CD14-positive monocyte (primary cell): ENCODE measurements at regions not wholly inside any gene's neighbourhood (a gene's known extent, or its start where the extent isn't known, plus 50 kb on each side); places are given as distances from the start of the nearest gene placed in this dataset.

ENCODE experiments used
- DNase-seq, 3 donors: peaks; one replicate each; pipeline ENCODE4 v3.0.0-alpha.2; 2011 to 2022
- H2AFZ ChIP-seq: 2 replicates; pipeline ENCODE4 v1.6.0; 2012; ENCODE audit warnings: mild to moderate bottlenecking, low read depth, low read length, inconsistent platforms; ENCODE audit not compliant: insufficient read depth, poor library complexity, severe bottlenecking
- H3K27ac ChIP-seq, 2 donors: 1 replicate in 1 of 2; 2 replicates in 1 of 2; pipeline ENCODE4 v1.5.1; 2012 to 2013; ENCODE audit warnings: low read length in 2 of 2, control low read depth in 1 of 2, inconsistent platforms in 1 of 2, low read depth in 1 of 2, mild to moderate bottlenecking in 1 of 2
- H3K27me3 ChIP-seq, 2 donors: one replicate each; pipeline versions ENCODE4 v1.6.0 to v1.6.1; 2011 to 2013; ENCODE audit warnings: low read length in 2 of 2; ENCODE audit not compliant: control insufficient read depth in 2 of 2, insufficient read depth in 2 of 2
- H3K36me3 ChIP-seq, 2 donors: replicated peaks in 1 of 2; 1 replicate in 1 of 2; 2 replicates in 1 of 2; pipeline versions ENCODE4 v1.5.1 to v1.6.1; 2012 to 2013; ENCODE audit warnings: low read length in 2 of 2, control low read depth in 1 of 2, inconsistent platforms in 1 of 2, mild to moderate bottlenecking in 1 of 2; ENCODE audit not compliant: insufficient read depth in 2 of 2, control insufficient read depth in 1 of 2
- H3K4me1 ChIP-seq, 2 donors: 1 replicate in 1 of 2; 2 replicates in 1 of 2; pipeline versions ENCODE4 v1.5.1 to v1.6.1; 2012 to 2013; ENCODE audit warnings: low read length in 2 of 2, control low read depth in 1 of 2, inconsistent platforms in 1 of 2, mild to moderate bottlenecking in 1 of 2, moderate library complexity in 1 of 2; ENCODE audit not compliant: insufficient read depth in 2 of 2, control insufficient read depth in 1 of 2
- H3K4me2 ChIP-seq: replicated peaks from 2 replicates; pipeline ENCODE3; 2012; ENCODE audit warnings: low read length, moderate library complexity, mild to moderate bottlenecking; ENCODE audit not compliant: poor library complexity, severe bottlenecking; ENCODE audit errors: extremely low read depth
- H3K4me3 ChIP-seq, 3 experiments: fragments of 200-600 bp in 1 of 3; sonication (generic) in 1 of 3; replicated peaks in 1 of 3; 1 replicate in 2 of 3; 2 replicates in 1 of 3; pipeline ENCODE4 v1.5.1; 2011 to 2013; ENCODE audit warnings: low read length in 3 of 3, mild to moderate bottlenecking in 3 of 3, control low read depth in 2 of 3, low read depth in 2 of 3, inconsistent platforms in 1 of 3, moderate library complexity in 1 of 3
- H3K79me2 ChIP-seq: 2 replicates; pipeline ENCODE4 v1.6.0; 2012; ENCODE audit warnings: mild to moderate bottlenecking, control low read depth, inconsistent platforms, low read length, moderate library complexity; ENCODE audit not compliant: insufficient read depth
- H3K9ac ChIP-seq: 2 replicates; pipeline ENCODE4 v1.6.0; 2017; ENCODE audit warnings: low read length, mild to moderate bottlenecking; ENCODE audit not compliant: insufficient read depth, poor library complexity, severe bottlenecking
- H3K9me3 ChIP-seq, 2 donors: replicated peaks in 1 of 2; 1 replicate in 1 of 2; 2 replicates in 1 of 2; pipeline versions ENCODE4 v1.5.1 to v1.6.1; 2012 to 2013; ENCODE audit warnings: low read length in 2 of 2, control low read depth in 1 of 2; ENCODE audit not compliant: control insufficient read depth in 1 of 2, insufficient read depth in 1 of 2
- H4K20me1 ChIP-seq: 2 replicates; pipeline ENCODE4 v1.6.0; 2012; ENCODE audit warnings: mild to moderate bottlenecking, low read length, control low read depth, moderate library complexity; ENCODE audit not compliant: insufficient read depth
- H3K27ac Mint-ChIP-seq, 7 donors: one replicate each; pipeline ENCODE4 v1.8.0; 2020; ENCODE audit warnings: mild to moderate bottlenecking in 7 of 7, mixed read lengths in 7 of 7, moderate library complexity in 6 of 7, inconsistent platforms in 2 of 7
- H3K27me3 Mint-ChIP-seq, 3 donors: one replicate each; pipeline ENCODE4 v1.8.0; 2021 to 2022; ENCODE audit warnings: low read depth in 3 of 3, mild to moderate bottlenecking in 3 of 3, mixed read lengths in 3 of 3, moderate library complexity in 3 of 3, inconsistent platforms in 1 of 3
- H3K36me3 Mint-ChIP-seq, 2 donors: one replicate each; pipeline ENCODE4 v1.8.0; 2020; ENCODE audit warnings: mixed read lengths in 2 of 2, inconsistent platforms in 1 of 2, mild to moderate bottlenecking in 1 of 2
- H3K4me1 Mint-ChIP-seq: one replicate; pipeline ENCODE4 v1.8.0; 2020; ENCODE audit warnings: mild to moderate bottlenecking, mixed read lengths
- H3K4me3 Mint-ChIP-seq, 2 donors: one replicate each; pipeline ENCODE4 v1.8.0; 2020; ENCODE audit warnings: mild to moderate bottlenecking in 2 of 2, mixed read lengths in 2 of 2, moderate library complexity in 1 of 2
- H3K9me3 Mint-ChIP-seq, 7 donors: one replicate each; pipeline ENCODE4 v1.8.0; 2020 to 2022; ENCODE audit warnings: mixed read lengths in 7 of 7, mild to moderate bottlenecking in 6 of 7, moderate library complexity in 6 of 7, inconsistent platforms in 2 of 7
- WGBS: methylation state at CpG from one replicate; pipeline ENCODE4 v1.1.5; 2013; ENCODE audit warnings: missing lambda C conversion rate; ENCODE audit not compliant: insufficient coverage; 5-methylcytosine and 5-hydroxymethylcytosine counted together
- intact Hi-C, 2 donors: fragments of 100-400 bp; cut with micrococcal nuclease; formaldehyde crosslinking; loops; one replicate each; pipeline versions ENCODE4 v1.15.0 to v1.15.1; 2023
- TF ChIP-seq, protein P1 (sequence below): fragments of 200-600 bp; IDR thresholded peaks from one replicate; pipeline ENCODE4 v1.8.0; 2022; ENCODE audit warnings: antibody characterized with exemption, mild to moderate bottlenecking

DNA sequence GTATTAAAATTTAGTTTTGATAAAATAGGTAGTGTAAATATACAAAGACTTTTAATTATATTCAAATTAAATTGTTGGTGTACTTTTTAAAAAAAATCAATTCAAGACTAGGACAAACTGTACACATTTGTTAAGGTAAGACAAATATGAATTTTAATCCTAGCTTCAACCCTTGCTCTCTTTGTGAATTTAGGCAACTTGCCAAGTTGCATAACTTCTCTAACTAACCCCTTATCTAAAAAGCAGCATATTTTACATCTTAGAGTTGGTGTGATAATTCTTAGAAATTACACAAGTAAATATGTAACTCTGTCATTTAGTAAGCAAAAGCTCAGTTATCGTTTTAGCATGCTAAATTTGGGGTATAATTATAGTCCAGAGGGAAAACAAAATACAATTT lies 78.1 kb upstream of the FSTL5 start:
- Histone ChIP-seq H3K36me3 (no peaks in the 10 kb centered on the region), H3K27ac (no peak overlapping the region), H3K4me3 (no peak overlapping the region), H3K4me2 (no peak overlapping the region), H3K79me2 (no peaks in the 10 kb centered on the region), H3K9me3 (peaks cover 0 to 5% of the 10 kb centered on the region in 2 donors), H3K4me1 (no peaks in the 10 kb centered on the region), H3K27me3 (no peaks in the 10 kb centered on the region), H3K9ac (no peak overlapping the region), H2AFZ (no peak overlapping the region), H4K20me1 (no peaks in the 10 kb centered on the region)
- H3K4me1 Mint-ChIP-seq: no peaks in the 10 kb centered on the region
- intact Hi-C loops: no loop called here
- H3K9me3 Mint-ChIP-seq: peaks cover 0 to 8% (median 3%) of the 10 kb centered on the region in 7 donors
- H3K27me3 Mint-ChIP-seq: peaks cover 0 to 1% (median 0%) of the 10 kb centered on the region in 3 donors
- no peak overlapping the region for H3K27ac Mint-ChIP-seq
- no peaks in the 10 kb centered on the region for H3K36me3 Mint-ChIP-seq
- DNase-seq: no peak
- TF ChIP-seq, protein P1, sequence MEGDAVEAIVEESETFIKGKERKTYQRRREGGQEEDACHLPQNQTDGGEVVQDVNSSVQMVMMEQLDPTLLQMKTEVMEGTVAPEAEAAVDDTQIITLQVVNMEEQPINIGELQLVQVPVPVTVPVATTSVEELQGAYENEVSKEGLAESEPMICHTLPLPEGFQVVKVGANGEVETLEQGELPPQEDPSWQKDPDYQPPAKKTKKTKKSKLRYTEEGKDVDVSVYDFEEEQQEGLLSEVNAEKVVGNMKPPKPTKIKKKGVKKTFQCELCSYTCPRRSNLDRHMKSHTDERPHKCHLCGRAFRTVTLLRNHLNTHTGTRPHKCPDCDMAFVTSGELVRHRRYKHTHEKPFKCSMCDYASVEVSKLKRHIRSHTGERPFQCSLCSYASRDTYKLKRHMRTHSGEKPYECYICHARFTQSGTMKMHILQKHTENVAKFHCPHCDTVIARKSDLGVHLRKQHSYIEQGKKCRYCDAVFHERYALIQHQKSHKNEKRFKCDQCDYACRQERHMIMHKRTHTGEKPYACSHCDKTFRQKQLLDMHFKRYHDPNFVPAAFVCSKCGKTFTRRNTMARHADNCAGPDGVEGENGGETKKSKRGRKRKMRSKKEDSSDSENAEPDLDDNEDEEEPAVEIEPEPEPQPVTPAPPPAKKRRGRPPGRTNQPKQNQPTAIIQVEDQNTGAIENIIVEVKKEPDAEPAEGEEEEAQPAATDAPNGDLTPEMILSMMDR: no peak
- WGBS: no CpG with 5 or more reads among the region's 1 CpG
- no peak overlapping the region for H3K4me3 Mint-ChIP-seq

DNA sequence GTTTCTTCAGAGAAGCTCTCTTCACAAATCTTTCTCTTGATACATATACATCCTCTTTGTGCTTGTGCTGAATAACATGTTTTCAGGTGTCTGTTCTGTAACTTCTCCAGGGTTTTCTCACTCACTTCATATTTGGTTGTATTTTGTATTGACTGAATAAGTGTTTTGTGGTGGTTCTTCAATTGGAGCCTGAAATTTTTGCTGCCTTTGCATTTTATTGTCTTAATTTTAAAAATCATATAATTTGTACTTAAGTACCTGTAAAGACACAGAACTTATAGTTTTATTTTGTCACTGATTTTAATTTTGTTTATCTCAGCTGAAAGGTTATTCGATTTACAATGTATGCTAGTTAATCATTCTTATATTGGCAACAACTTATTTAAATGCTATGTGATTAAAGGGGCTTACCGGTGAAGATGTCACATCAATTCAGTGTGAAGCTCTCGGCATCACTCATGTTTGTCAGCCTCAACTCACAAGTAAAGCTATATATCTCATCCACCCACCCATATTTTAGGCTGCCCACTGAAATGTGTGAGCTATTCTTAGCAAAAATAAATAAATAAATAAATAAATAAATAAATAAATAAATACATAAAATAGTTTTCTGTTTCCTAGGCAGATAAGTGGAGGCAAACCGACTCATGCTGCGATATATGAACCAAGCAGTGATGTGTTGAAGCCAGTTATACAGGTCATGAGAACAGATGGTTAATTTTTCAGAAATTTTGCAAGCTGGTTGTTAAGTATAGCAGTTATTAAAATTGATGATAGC lies 76.4 kb upstream of the FSTL5 start:
- no peaks in the 10 kb centered on the region for H3K79me2 ChIP-seq
- 83% methylated on average over 2 of the region's 5 CpGs for WGBS
- H3K9me3 ChIP-seq: peaks cover 0 to 5% of the 10 kb centered on the region in 2 donors
- no peak overlapping the region for H3K9ac ChIP-seq
- TF ChIP-seq, protein P1: no peak
- Mint-ChIP-seq H3K4me1 (no peaks in the 10 kb centered on the region), H3K4me3 (no peak overlapping the region), H3K9me3 (peaks cover 0 to 8% (median 3%) of the 10 kb centered on the region in 7 donors), H3K27me3 (peaks cover 0 to 1% (median 0%) of the 10 kb centered on the region in 3 donors), H3K27ac (no peak overlapping the region), H3K36me3 (no peaks in the 10 kb centered on the region)
- DNase-seq: no peak
- H3K4me1 ChIP-seq: no peaks in the 10 kb centered on the region
- H4K20me1 ChIP-seq: no peaks in the 10 kb centered on the region
- no peak overlapping the region for H3K27ac ChIP-seq
- no peaks in the 10 kb centered on the region for H3K36me3 ChIP-seq
- no peak overlapping the region for H2AFZ ChIP-seq
- intact Hi-C loops: no loop called here
- H3K4me3 ChIP-seq: no peak overlapping the region
- H3K4me2 ChIP-seq: no peak overlapping the region
- H3K27me3 ChIP-seq: no peaks in the 10 kb centered on the region
